ENCODE measurements at regions not wholly inside any gene's neighbourhood (a gene's known extent, or its start where the extent isn't known, plus 50 kb on each side); places are given as distances from the start of the nearest gene placed in this dataset.
"Not testable (repeated sequence)": the region's sequence is repeated elsewhere in the genome, so short reads cannot be mapped to it uniquely, and the experiment has no call there.

DNA sequence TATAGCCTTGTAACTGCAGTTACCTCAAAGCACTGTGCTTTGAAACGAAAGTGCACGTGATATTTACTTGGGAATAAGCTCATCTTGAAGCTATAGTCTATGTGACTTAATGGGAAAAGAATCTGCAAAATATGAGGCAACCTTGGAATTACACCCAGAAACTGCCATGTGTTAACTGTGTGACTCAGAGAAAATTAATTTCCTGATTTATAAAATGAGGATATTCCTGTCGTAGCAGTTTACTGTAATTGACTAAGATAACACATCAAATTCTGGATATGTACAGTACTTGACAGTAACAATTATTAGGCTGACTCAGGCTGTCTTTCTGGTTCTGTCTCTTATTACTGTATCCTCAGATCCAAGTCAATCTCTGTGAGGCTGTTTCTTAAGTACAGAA lies 1079.9 kb upstream of the ACO1 start:
- DNase-seq (ENCODE audit: low read depth in 2 of 2) = no peak

DNA sequence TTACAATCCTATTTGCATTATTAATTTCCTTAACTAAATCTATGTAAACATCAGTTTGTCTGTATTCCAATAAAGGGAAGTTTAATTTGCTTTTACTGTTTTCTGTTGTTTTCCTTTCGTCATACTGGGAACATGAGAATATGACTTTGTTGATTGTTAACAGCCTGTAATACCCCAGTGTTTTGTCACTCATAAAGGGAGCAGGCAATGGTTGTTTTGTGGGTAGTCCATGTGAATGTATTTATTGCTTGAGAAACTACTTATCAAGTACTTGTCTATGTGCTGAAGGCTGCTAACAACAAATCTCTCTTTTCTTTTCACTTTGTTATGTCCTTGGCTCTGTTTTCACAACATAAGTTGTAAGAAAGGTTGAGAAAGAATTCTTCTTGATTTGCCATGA lies 1070.2 kb upstream of the ACO1 start:
- DNase-seq (ENCODE audit: low read depth in 2 of 2) = no peak

DNA sequence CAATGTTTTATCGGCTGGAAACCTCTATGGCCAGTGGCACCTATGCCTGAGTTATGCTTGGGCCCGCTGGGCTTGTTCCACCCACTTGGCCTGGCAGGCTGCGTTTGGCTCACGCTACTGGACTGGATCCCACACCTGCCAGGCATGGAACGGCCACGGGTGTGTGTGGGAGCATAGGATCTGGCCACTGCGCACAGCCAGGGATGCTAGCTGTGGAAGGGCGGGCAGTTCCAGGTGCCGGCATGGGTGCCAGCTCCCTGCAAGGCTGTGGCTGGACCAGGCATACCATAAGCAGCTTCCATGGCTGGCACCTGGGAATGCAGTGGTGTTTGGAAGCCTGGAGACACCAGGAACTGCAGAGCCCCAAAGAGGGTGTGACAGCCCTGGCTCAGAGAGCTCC lies 1063.9 kb upstream of the ACO1 start:
- DNase-seq (ENCODE audit: low read depth in 2 of 2) = no peak

DNA sequence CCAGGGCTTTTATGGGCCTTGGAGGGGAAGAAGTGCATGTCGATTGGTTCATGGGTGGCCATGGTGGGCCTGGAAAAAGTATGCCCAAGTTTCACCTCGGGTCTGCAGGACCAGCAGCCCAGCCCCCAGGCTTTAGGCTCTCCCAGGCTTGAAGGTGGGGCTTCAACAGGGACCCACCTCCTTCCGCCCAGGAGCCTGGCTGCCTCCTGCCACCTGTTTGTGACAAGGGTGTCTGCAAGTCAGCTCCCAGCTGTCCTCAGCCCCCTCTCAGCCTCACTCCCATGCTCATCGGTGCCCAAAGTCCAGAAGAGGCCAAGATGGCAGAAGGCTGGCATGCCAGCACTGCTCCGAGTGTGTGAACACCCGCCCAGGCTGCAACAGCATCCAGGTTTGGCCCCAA lies 1063.2 kb upstream of the ACO1 start:
- DNase-seq (ENCODE audit: low read depth in 2 of 2) = no peak

DNA sequence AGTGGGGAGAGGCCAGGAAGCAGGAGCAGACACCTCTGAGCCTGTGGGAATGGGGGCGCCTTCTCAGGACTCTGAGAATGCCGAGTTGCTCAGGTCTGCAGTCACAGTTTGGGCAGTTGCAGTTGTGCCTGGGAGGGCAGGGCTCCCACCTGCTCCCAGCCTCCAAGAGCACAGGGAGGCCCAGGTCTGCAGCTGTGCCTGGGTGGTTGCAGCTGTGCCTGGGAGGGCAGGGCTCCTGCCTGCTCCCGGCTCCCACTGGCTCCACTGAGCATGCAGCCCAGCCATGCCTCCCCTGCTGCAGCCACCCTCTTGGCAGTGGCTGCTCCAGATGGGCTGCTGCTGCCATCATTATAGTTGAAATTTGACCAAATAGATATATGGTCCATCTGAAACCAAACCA lies 1062.8 kb upstream of the ACO1 start:
- DNase-seq (ENCODE audit: low read depth in 2 of 2) = no peak

DNA sequence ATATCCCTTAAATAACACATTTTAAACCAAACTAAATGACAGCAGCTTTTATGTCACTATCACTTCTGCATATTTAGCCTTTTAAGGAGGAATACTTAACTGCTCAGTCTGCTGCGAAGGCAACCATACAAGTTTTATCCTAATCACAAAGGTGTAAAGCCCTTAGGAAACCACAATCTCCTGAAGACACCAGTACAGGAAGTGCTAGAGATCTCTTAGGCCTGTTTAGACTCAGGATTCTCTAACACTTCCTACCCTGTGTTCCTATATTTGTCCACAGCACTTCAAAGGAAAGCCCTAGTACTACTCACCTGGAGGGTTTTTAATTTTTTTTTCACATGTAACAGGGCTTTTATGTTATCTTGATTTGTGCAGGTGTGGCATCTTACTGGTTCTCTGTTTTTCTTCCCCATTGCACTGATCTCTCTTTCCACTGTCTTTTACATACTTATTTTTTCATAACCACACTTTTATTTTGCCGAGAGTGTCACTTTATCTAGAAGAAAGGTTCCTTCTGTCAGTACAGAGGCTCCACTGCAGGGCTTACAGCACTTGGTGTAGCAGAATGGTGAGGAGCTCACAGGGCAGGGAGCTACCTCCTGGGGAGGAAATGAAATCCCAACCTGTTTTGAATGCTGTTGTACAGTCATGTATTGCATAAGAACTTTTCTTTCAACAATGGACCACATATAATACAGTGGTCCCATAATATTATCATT lies 1060.6 kb upstream of the ACO1 start:
- DNase-seq (ENCODE audit: low read depth in 2 of 2) = no peak

DNA sequence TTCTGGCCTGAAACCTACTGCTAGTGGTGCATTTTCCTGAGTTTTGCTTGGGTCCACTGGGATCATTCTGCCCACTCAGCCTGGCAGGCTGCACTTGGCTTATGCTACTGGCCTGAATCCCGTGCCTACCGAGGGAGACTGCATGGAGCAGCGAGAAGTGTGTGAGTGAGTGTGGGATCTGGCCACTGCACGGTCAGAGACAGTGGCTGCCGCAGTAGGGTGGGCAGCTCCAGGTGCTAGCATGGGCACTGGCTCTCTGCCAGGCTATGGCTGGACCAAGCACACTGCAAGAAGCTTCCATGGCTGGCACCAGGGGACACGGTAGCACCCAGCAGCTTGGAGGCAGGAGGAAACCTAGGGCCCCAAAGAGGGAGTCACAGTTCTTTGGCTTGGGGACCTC lies 1058.7 kb upstream of the ACO1 start:
- no peak for DNase-seq (ENCODE audit: low read depth in 2 of 2)

DNA sequence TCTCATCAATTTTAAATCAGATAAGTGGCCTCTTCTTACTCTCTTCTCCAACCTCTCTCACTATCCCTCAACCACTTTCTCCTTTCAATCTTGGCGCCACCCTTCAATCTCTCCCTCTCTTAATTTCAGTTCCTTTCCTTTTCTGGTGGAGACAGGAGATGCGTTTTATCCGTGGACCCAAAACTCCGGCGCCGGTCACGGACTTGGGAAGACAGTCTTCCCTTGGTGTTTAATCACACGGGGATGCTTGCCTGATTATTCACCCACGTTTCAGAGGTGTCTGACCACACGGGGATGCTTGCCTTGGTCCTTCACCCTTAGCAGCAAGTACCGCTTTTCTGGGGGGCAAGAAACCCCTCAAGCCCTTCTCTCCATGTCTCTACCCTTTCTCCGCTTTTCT lies 1057.6 kb upstream of the ACO1 start:
- not testable (repeated sequence) for DNase-seq (ENCODE audit: low read depth in 2 of 2)

DNA sequence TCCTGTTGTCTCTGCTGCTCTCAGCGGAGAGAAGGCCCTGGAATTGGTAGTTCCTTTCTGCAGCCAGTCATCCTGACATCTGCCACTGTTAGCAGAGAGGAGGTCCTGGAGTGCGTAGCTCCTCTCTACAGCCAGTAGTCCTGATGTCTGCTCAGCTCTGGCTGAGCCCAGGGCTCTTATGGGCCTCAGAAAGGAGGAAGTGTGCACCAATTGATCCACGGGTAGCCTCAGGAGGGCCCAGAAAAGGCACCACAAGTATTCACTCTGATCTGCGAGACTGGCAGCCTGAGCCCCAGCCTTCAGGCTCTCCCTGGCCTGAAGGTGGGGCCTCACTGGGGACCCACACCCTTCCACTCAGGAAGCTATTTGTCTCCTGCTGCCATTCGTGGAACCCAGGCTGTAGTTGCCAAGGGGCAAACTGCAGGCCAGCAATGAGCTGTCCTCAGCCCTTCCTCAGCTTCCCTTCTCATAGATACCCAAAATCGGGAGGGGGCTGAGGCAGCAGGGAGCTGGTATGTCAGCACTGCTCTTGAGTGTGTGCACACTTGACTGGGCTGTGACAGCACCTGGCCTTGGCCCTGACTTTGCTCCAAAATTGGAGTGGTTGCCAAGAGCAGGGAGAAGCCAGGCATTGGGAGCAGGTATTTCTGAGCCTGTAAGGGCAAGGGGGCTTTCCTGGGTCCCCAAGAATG lies 1049.5 kb upstream of the ACO1 start:
- no peak for DNase-seq (ENCODE audit: low read depth in 2 of 2)

DNA sequence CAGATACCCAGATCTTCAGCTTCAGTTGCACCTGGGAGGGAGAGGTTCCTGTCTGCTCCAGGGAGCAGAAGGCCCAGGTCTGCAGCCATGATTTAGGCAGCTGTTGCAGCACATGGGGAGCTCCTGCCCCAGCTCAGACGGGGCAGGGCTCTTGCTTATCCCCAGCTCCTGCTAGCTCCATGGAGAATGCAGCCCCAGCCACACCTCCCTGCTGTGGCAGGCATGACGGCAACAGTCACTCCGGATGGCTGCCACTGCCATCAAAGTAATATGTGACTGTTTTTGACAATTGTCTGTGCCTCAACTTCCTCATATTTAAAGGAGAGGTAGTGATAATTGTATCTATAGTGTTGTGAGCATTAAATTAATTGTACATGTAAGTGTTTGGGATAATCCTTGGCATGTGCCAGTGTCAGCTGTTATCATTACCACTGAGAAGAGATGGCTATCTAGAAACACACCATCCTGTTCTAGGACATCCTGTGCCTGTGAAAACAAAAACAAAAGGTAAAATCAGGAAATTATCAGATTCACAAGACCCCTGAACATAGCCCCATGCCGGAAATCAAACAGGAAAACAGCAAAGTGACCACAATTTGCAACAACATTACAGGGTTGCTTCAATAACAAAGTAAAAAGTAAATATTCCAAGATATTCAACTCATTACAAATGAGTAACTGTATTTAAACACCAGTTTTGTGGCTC lies 1048.8 kb upstream of the ACO1 start:
- DNase-seq (ENCODE audit: low read depth in 2 of 2) = no peak

DNA sequence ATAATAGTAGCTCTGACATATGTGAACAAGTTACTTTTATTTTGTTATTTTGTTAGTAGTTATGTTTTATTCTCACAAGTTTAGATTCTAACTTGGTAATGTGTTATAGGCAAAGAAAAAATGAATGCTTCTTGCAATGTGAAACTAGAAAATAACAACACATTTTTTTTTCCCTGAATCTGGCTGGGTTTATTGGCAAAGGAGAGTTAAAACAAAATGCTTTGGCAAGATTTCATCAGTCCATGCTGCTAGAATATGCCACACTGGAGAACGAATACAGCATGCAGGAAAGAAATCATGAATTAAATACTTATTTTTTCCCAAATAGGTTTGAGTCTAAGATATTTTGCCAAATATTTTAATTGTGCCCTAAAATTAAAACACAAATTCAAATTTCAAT lies 1048.1 kb upstream of the ACO1 start:
- no peak for DNase-seq (ENCODE audit: low read depth in 2 of 2)

DNA sequence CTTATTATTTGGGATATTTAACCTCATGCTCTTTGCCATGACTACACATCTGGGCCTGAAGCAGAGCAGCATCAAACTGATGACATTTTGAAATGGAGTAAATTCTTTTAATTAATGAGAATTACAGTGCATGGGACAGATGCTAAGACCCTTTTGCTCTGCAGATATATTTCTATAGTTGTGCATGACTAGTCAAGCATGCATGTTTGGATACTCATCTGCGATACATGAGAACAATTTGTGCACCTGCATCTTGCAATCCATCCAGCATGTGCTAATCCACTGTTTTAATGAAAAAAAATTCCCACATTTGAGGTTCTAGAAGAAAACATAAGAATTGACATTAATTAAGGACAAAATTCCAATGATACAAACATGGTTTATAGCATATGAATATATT lies 1047.6 kb upstream of the ACO1 start:
- DNase-seq (ENCODE audit: low read depth in 2 of 2) = no peak

DNA sequence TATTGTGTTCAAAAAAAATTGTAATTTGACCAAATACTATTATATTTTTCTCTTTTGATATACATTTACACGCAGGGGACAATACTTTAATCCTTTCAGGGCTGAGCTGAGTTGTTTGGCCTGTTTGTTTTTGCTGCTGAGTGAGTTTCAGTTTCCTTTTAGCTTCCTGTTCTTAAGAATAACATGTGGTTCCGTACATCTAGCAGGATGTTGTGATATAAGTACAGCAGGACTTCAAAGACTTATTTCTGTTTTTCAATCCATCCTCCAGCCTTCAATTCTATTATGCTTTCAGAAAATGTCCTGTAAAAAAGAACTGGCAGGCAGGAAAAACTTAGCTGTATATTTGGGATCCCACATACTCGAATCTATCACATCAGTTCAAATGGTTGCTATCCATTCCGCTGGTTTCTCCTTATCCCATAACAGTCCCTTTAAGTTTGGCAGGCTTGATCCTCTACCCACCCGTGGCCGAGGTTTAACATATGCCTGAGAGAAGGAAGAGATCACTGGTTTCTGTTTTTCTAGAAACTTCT lies 1037.3 kb upstream of the ACO1 start:
- no peak for DNase-seq (ENCODE audit: low read depth in 2 of 2)

DNA sequence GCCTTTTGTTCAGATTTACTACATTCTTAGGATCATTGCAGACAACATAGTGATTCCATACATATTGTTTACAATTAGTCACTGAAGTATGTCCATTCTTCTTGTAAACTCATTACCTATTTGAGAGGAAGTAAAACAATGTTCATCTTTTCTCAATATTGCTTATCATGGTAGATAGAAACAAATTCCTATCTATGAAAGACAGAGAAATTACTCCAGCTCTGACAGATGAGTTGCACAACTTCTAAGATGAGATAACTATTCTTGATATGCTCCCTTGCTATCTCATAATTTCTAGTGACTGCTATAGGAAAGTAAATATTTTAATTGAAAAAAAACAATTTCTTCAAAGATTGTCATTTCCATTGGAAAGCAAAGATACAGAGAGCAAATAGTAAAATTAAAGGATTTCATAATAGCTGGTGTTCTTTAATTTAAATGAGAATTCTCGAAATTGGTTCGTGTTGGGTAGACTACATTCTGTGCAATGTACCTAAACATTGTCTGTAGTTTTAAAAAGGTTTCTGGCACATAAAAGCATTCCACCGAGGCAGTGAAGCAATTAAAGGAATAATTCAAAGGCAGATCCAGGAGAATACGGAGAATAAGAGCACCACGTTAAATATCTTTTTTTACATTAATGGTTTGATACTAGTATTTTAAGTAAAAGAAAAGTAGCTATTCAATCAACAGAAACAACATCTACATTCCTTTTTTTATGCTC lies 1029.1 kb upstream of the ACO1 start:
- DNase-seq (ENCODE audit: low read depth in 2 of 2) = no peak

DNA sequence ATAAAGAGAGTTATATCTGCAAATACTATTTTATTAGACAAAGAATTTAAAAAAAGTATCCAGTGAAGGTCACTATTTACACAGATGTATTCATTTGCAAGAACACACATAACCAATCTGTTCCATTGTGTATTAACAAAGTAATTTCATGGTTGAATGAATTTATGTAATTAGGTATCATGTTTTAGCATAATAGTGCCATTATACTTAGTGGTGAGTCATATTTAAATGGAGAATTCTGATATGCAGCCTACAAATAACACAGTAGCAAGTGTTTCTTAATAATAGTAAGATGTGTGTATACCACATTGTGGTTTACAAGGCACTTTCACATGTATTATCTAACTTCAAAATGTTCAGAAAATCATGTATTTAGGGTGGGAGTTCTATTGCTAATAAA lies 1028.5 kb upstream of the ACO1 start:
- DNase-seq (ENCODE audit: low read depth in 2 of 2) = no peak

DNA sequence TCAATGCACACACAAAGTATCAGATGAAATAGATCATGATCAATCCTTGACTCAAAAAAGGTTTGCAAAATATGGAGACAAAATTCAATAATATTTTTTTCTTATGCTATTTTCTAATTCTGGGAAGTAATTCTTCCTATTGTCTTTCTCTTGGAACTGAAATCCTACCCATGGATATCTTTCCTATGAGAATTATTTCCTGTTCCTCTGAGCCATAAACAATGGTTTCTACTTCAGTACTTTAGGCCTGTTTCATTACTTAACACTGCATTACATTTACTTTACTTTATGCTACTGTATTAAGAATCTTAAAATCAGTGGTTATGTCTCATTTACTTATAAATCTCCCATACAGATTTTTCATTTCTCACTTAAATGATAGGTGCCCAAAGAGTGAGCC lies 1025.4 kb upstream of the ACO1 start:
- no peak for DNase-seq (ENCODE audit: low read depth in 2 of 2)

DNA sequence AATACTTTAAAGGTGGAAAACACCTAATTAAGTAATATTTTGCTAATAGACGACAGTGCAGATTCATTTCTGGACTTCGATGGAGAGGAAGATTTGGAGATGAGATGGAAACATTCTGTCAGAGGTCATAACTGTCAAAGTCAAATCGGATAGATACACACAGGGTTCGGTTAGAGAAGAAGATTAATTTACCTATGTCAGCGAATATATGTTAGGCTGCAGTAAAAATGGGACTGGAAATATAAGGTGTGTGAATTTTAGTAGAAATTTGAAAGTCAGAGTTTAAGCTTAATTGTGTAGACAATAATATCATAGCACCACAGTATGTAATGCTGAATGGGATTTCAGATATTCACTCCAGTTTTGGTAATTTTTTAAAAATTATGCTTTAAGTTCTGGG lies 1020.3 kb upstream of the ACO1 start:
- DNase-seq (ENCODE audit: low read depth in 2 of 2) = no peak

DNA sequence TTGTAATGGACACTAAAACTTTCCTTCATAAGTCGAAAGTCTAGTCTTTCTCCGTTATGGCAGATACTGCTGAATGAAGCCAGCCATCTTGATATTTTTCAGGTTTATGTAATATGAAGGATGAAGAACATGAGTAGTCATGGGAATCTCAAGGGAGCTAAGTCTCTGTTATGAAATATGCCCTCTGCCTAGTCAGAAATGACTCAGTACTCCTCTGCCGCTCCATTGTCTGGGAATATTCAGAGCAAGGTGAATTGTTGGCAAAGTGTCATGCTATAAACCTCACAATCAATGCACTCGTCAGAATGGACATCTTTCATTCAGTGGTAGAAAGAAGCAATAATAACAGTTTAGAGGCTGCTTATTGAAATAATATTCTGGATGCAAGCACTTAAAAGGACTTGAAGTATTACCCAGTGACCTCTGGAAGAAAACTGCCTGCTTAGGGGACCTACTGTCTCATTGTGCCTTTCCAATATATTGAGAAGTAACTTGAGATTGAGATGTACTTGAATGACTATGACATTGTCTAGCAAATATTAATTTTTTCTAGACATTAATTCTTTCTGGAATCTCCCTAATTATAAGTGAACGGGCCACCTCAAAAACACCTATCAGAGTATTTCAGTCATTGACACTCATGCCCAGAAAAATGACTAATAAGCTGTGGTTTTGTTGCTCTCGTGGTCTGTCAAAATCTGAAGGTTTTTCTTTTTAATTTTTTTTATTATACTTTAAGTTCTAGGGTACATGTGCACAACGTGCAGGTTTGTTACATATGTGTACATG lies 1011.5 kb upstream of the ACO1 start:
- no peak for DNase-seq (ENCODE audit: low read depth in 2 of 2)

DNA sequence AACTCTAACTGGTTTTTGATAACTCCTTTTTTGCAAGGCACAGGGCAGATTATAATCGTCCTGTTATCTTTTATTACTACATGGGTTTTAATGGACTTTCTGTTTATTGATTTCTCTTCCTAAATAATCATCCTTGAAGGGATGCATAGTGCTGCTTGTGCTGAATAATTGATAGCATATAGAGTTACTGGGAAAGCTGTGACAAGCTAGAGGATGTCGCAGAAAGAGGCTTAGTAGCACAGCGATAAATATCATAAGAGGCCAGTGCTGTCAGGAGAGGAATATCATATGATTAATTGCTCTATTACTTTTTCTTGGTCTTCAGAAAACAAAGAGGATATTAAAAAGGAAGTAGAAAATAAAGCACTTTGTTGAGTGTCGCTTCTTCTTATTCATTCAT lies 1007.1 kb upstream of the ACO1 start:
- DNase-seq (ENCODE audit: low read depth in 2 of 2) = no peak

DNA sequence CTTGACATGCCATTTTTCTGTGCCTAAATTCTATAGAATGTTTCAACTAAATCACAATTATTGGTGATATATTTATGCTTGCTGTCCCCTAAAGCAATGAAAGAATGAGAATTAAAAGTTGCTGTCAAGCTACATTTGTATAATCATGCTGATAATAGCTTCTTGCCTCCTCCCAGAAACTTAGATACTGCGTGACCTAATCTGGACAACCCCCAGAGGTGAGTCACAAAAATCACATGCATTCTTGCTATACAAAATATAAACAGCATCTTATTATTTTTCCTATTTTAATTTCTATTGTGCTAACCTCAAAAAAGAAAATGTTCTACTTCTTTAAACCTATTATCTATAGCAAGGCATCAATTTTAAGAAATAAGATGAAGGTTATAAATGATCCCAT lies 995.8 kb upstream of the ACO1 start:
- no peak for DNase-seq (ENCODE audit: low read depth in 2 of 2)

DNA sequence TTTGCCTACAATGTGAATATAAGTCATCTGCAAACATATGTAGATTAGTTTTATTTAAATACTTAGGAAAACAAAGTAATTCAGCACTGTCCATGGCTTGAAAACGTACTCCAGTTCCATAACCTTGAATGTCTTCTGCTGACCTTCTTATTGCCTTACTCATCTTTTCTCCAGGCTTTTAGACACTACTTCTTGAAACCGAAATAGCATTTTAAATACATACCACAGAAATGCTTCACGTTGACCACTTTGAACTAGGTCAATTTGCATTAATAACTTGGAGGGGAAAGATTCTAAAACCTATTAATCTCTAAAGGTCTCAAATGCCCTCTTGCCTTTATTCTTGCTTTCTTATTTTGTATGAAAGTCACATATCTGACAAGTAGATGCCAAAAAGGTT lies 995.4 kb upstream of the ACO1 start:
- DNase-seq (ENCODE audit: low read depth in 2 of 2) = no peak

All from stimulated activated CD4-positive, alpha-beta T cell treated with anti-CD3 and anti-CD28 coated beads, Interleukin-1b, Interleukin-23, amount 100 ng/mL, for 4 hours (primary cell).